Type B pancreatic cell (in vitro differentiated cells): ENCODE measurements at regions not wholly inside any gene's neighbourhood (a gene's known extent, or its start where the extent isn't known, plus 50 kb on each side); places are given as distances from the start of the nearest gene placed in this dataset.

Experiments used
- DNase-seq: peaks from one replicate; pipeline ENCODE4 v3.0.0; 2021; ENCODE audit warnings: mixed read lengths; ENCODE audit not compliant: unreplicated experiment; ENCODE audit errors: extremely low spot score
- H3K27ac Mint-ChIP-seq: 2 replicates; pipeline ENCODE4 v1.8.0; 2021; ENCODE audit warnings: mild to moderate bottlenecking, mixed read lengths
- H3K27me3 Mint-ChIP-seq: 2 replicates; pipeline ENCODE4 v1.8.0; 2021; ENCODE audit warnings: mixed read lengths
- H3K36me3 Mint-ChIP-seq: 2 replicates; pipeline ENCODE4 v1.8.0; 2021; ENCODE audit warnings: mixed read lengths
- H3K4me1 Mint-ChIP-seq: one replicate; pipeline ENCODE4 v1.8.0; 2021; ENCODE audit warnings: mixed read lengths; ENCODE audit not compliant: unreplicated experiment
- H3K4me3 Mint-ChIP-seq: 2 replicates; pipeline ENCODE4 v1.8.0; 2021; ENCODE audit warnings: mild to moderate bottlenecking, mixed read lengths
- H3K9me3 Mint-ChIP-seq: 2 replicates; pipeline ENCODE4 v1.8.0; 2021; ENCODE audit warnings: mixed read lengths
- TF ChIP-seq, protein P1 (sequence below): fragments of 200-600 bp; sonication (generic); conservative IDR thresholded peaks from 2 replicates; pipeline ENCODE4 v1.5.0; 2021; ENCODE audit warnings: antibody characterized with exemption, mild to moderate bottlenecking

DNA sequence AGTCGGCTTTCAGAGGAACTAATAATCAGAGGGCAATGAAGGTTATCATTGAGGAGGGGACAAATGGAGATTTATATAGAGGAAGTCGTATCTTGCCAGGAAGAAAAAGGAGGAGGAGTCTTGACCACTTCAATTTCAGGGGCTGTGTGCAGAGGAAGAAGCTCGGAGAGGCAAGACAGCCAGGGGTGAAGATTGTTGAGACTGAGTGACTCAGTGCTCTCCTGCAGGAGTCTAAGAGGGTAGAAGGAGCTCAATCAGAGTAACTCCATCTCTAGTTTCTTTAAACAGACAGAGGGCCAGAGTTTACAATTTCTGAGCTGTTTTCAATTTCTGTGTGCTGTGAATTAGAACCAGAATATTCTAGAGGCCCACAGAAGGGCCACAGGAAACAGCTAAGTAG, 439.3 kb upstream of the PRICKLE1 start:
- TF ChIP-seq, protein P1, sequence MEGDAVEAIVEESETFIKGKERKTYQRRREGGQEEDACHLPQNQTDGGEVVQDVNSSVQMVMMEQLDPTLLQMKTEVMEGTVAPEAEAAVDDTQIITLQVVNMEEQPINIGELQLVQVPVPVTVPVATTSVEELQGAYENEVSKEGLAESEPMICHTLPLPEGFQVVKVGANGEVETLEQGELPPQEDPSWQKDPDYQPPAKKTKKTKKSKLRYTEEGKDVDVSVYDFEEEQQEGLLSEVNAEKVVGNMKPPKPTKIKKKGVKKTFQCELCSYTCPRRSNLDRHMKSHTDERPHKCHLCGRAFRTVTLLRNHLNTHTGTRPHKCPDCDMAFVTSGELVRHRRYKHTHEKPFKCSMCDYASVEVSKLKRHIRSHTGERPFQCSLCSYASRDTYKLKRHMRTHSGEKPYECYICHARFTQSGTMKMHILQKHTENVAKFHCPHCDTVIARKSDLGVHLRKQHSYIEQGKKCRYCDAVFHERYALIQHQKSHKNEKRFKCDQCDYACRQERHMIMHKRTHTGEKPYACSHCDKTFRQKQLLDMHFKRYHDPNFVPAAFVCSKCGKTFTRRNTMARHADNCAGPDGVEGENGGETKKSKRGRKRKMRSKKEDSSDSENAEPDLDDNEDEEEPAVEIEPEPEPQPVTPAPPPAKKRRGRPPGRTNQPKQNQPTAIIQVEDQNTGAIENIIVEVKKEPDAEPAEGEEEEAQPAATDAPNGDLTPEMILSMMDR: no peak
- Mint-ChIP-seq H3K36me3 (no peaks in the 10 kb centered on the region), H3K4me1 (peaks cover 4% of the 10 kb centered on the region), H3K4me3 (no peak overlapping the region), H3K27me3 (no peaks in the 10 kb centered on the region), H3K9me3 (peaks cover 8% of the 10 kb centered on the region), H3K27ac (no peak overlapping the region)
- no peak for DNase-seq

DNA sequence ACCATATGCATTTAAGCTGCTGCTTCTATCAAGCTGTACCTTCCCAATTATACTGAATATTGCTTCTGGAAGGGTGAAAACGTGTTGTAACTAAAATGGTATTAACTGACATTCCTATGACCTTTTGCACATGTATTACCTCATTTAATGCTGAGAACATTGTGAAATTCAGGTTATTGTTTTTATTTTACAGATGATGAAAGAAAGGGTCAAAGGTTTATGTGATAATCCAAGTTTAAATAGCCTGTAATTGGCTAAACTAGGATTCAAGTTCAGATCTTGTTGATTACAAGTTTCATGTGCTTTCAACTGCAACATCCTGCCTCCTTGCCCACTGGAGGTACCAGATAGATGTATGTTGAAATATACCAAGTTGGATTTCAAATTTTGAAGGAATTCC, 433.3 kb upstream of the PRICKLE1 start:
- Mint-ChIP-seq H3K36me3 (no peaks in the 10 kb centered on the region), H3K27me3 (no peaks in the 10 kb centered on the region), H3K27ac (no peak overlapping the region), H3K9me3 (peaks cover 4% of the 10 kb centered on the region), H3K4me1 (no peaks in the 10 kb centered on the region), H3K4me3 (no peak overlapping the region)
- TF ChIP-seq, protein P1: no peak
- no peak for DNase-seq

DNA sequence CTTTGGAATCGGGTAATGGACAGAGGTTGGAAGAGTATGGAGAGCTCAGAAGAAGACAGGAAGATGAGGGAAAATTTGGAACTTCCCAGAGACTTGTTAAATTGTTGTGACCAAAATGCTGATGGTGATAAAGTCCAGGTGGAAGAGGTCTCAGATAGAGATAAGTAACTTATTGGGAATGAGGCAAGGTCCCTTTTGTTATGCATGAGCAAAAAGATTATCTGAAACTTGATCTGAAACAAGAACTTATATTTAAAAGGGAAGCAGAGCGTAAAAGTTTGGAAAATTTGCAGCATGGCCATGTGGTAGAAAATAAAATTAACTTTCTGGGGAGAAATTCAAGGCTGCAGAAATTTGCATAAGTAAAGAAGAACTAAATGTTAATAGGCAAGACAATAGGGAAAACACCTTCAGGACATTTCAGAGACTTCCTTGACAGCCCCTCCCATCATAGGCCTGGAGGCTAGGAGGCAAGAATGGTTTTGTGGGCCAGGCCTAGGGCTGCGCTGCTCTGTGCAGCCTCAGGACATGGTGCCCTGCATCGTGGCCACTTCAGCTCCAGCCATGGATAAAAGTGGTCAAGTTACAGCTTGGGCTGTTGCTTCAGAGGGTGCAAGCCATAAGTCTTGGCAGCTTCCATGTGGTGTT, 425.7 kb upstream of the PRICKLE1 start:
- no peak for DNase-seq
- no peaks in the 10 kb centered on the region for H3K27me3 Mint-ChIP-seq
- peaks cover 9% of the 10 kb centered on the region for H3K9me3 Mint-ChIP-seq
- H3K4me1 Mint-ChIP-seq: no peaks in the 10 kb centered on the region
- no peak overlapping the region for H3K4me3 Mint-ChIP-seq
- H3K36me3 Mint-ChIP-seq: no peaks in the 10 kb centered on the region
- TF ChIP-seq, protein P1: no peak
- H3K27ac Mint-ChIP-seq: no peak overlapping the region

DNA sequence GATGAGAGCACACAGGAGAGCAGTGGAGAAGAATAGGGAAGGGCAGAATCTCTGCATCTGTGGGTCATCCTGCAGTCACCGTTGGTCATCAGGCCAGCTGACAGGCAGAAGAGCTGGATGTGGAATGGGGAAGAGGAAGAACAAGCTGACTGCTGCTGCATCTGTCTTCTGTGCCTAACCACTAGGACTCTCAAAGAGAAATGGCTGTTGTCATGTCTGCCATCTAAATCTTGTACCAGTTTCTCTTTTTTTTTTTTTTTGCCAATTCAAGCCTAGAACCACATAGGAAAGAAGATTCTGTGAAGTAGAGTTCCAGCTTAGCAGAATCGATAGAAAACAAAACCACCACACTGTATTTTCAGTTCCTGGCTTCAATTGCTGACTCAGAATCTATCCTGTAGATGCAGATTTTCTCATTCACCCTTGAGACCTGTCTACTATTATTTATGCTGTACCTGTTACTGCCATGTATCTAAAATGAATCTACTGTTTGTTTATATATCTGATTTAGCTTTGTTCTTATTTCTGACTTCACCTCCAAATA, 421.9 kb upstream of the PRICKLE1 start:
- no peak for DNase-seq
- H3K9me3 Mint-ChIP-seq: peaks cover 8% of the 10 kb centered on the region
- H3K36me3 Mint-ChIP-seq: no peaks in the 10 kb centered on the region
- no peak overlapping the region for H3K27ac Mint-ChIP-seq
- TF ChIP-seq, protein P1: no peak
- no peaks in the 10 kb centered on the region for H3K27me3 Mint-ChIP-seq
- no peak overlapping the region for H3K4me3 Mint-ChIP-seq
- H3K4me1 Mint-ChIP-seq: peaks cover 8% of the 10 kb centered on the region

DNA sequence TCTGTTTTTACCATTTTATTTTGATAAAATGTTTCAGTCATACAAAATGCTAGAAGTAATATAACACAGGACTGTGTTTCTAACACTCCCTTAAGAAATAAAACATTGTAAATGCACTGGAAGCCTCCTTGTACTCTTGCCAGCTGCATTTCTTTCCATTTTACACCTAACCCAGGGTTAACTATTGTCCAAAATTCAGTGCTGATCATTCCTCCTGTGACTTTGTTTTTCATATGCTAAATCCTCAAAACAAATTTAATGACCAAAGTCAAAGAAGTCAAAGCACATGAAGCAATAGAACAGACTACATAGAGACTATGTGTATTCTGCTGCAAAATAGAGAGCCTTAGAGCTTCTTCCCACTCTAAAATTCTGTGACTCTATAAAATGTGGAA, 420.3 kb upstream of the PRICKLE1 start:
- Mint-ChIP-seq H3K4me3 (no peak overlapping the region), H3K9me3 (no peaks in the 10 kb centered on the region), H3K27me3 (no peaks in the 10 kb centered on the region), H3K27ac (no peak overlapping the region), H3K36me3 (no peaks in the 10 kb centered on the region), H3K4me1 (peaks cover 15% of the 10 kb centered on the region)
- TF ChIP-seq, protein P1: no peak
- no peak for DNase-seq
